KMS-11 (cell line): ENCODE measurements at regions not wholly inside any gene's neighbourhood (a gene's known extent, or its start where the extent isn't known, plus 50 kb on each side); places are given as distances from the start of the nearest gene placed in this dataset.

Experiments
- H2AFZ ChIP-seq: fragments of 200-600 bp; sonication (generic); 2 replicates; pipeline ENCODE4 v1.6.1; 2016; ENCODE audit warnings: antibody characterized with exemption, mixed run types, low read depth
- H3K27ac ChIP-seq: fragments of 200-600 bp; sonication (generic); 2 replicates; pipeline ENCODE4 v1.6.1; 2016; ENCODE audit warnings: mild to moderate bottlenecking, mixed run types
- H3K27me3 ChIP-seq: fragments of 200-600 bp; sonication (generic); 2 replicates; pipeline ENCODE4 v1.6.1; 2017; ENCODE audit warnings: mild to moderate bottlenecking, low read depth, mixed run types, moderate library complexity; ENCODE audit not compliant: insufficient read depth
- H3K36me3 ChIP-seq: fragments of 200-600 bp; sonication (generic); 2 replicates; pipeline ENCODE4 v1.6.1; 2017; ENCODE audit warnings: mild to moderate bottlenecking, mixed run types; ENCODE audit not compliant: insufficient read depth
- H3K4me1 ChIP-seq: fragments of 200-600 bp; sonication (generic); 2 replicates; pipeline ENCODE4 v1.6.1; 2016; ENCODE audit warnings: mild to moderate bottlenecking, low read depth, mixed run types; ENCODE audit not compliant: poor library complexity, severe bottlenecking
- H3K4me2 ChIP-seq: fragments of 200-600 bp; sonication (generic); 2 replicates; pipeline ENCODE4 v1.7.0; 2016; ENCODE audit warnings: mild to moderate bottlenecking, mixed run types
- H3K4me3 ChIP-seq: fragments of 200-600 bp; sonication (generic); IDR thresholded peaks from 2 replicates; pipeline ENCODE4 v1.6.1; 2017; ENCODE audit warnings: low read depth, low read length, mixed read lengths; ENCODE audit not compliant: insufficient read depth
- H3K79me2 ChIP-seq: fragments of 200-600 bp; sonication (generic); 2 replicates; pipeline ENCODE4 v1.6.1; 2016; ENCODE audit warnings: low read depth, mixed run types; ENCODE audit not compliant: insufficient read depth
- H3K9ac ChIP-seq: fragments of 200-600 bp; sonication (generic); 2 replicates; pipeline ENCODE4 v1.6.1; 2016; ENCODE audit warnings: mild to moderate bottlenecking, mixed run types
- H4K20me1 ChIP-seq: fragments of 200-600 bp; sonication (generic); 2 replicates; pipeline ENCODE4 v1.6.1; 2016; ENCODE audit warnings: mild to moderate bottlenecking, mixed run types; ENCODE audit not compliant: insufficient read depth
- CTCF ChIP-seq: fragments of 200-600 bp; sonication (generic); conservative IDR thresholded peaks from 2 replicates; pipeline ENCODE4 v1.6.1; 2017; ENCODE audit warnings: low read depth, mild to moderate bottlenecking, antibody characterized with exemption, low read length, moderate library complexity, mixed read lengths

DNA sequence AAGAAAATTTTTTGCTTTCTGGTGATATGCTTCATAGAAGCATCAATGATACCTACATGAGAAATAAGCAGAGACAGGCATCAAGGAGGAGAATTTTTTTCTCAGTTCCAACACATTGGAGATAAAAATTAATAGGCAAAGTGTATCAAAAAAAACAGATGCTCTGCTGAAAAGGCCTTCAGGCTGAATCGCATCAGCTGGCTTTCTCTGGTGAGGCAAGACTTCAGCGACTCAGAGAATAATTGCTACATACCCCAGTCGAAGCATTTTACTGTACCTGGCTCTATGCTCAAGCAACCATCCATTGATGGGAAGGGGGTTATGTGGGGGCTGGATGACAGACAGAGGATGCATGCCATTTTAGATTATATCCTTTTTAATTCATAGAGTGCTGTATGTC lies 415.1 kb downstream of the TFAP2A start:
- Histone ChIP-seq H3K79me2 (no peaks in the 10 kb centered on the region), H3K36me3 (no peaks in the 10 kb centered on the region), H3K27me3 (no peaks in the 10 kb centered on the region), H2AFZ (no peak overlapping the region), H3K4me3 (no peak overlapping the region), H3K9ac (no peak overlapping the region), H3K4me2 (no peak overlapping the region), H3K4me1 (no peaks in the 10 kb centered on the region), H4K20me1 (no peaks in the 10 kb centered on the region), H3K27ac (no peak overlapping the region)
- no peak for TF ChIP-seq CTCF

- H3K9ac ChIP-seq = no peak overlapping the region
- H3K36me3 ChIP-seq = no peaks in the 10 kb centered on the region
- no peaks in the 10 kb centered on the region for H3K27me3 ChIP-seq
- H2AFZ ChIP-seq = no peak overlapping the region
- no peak overlapping the region for H3K4me3 ChIP-seq
- H4K20me1 ChIP-seq = no peaks in the 10 kb centered on the region
- no peaks in the 10 kb centered on the region for H3K4me1 ChIP-seq
- no peak overlapping the region for H3K27ac ChIP-seq
- no peaks in the 10 kb centered on the region for H3K79me2 ChIP-seq
- H3K4me2 ChIP-seq = no peak overlapping the region
- no peak for TF ChIP-seq CTCF
Observed at GRCh38 chr6:9986273-9986672, 428.6 kb downstream of the TFAP2A start.

- Histone ChIP-seq H3K4me2 (no peak overlapping the region), H4K20me1 (no peaks in the 10 kb centered on the region), H3K36me3 (no peaks in the 10 kb centered on the region), H2AFZ (no peak overlapping the region), H3K4me1 (no peaks in the 10 kb centered on the region), H3K79me2 (no peaks in the 10 kb centered on the region), H3K9ac (no peak overlapping the region), H3K4me3 (no peak overlapping the region), H3K27ac (no peak overlapping the region), H3K27me3 (no peaks in the 10 kb centered on the region)
- no peak for TF ChIP-seq CTCF
Observed at GRCh38 chr6:9985481-9985880, 429.4 kb downstream of the TFAP2A start.

DNA sequence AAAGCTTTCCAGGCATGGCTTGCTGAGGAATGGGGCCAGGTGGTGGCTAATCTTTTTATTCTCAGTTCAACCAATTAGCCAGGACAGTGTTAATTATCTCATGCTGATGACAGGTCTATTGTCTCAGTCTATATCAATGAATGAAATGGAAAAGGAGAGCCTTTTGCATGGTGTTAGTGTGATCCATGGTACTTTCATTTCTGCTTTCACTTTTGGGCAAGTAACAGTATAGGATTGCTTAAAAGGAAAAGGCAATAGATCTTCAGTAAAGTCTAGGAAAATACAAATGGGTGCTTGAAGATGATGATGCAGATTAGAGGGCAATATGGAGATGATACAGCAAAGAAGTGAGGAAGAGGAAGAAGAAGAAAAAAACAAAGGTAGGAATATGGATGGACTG lies 430.3 kb downstream of the TFAP2A start:
- H3K9ac ChIP-seq = no peak overlapping the region
- H3K27ac ChIP-seq = no peak overlapping the region
- no peaks in the 10 kb centered on the region for H3K4me1 ChIP-seq
- no peak overlapping the region for H3K4me3 ChIP-seq
- no peaks in the 10 kb centered on the region for H3K36me3 ChIP-seq
- H2AFZ ChIP-seq = no peak overlapping the region
- H3K27me3 ChIP-seq = no peaks in the 10 kb centered on the region
- no peak overlapping the region for H3K4me2 ChIP-seq
- H4K20me1 ChIP-seq = no peaks in the 10 kb centered on the region
- no peaks in the 10 kb centered on the region for H3K79me2 ChIP-seq
- no peak for TF ChIP-seq CTCF

DNA sequence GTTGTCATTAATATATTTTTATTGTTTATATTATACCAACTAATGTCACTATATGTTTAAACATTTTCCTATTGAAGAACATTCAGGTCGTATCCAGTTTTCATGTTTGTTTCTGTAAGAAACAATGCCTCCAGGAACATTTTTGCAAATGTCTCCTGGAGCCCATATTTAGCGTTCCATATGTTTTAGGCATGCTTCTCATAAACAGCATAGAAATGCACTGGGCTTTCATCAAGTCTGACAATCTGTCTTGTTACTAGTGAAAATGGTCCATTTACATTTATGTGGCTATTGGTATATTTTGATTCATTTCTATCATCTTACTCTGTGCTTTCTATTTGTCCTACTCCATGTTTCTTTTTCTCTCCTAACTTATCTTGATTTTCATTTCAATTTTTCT lies 431.7 kb downstream of the TFAP2A start:
- no peak for TF ChIP-seq CTCF
- Histone ChIP-seq H3K27ac (no peak overlapping the region), H4K20me1 (no peaks in the 10 kb centered on the region), H2AFZ (no peak overlapping the region), H3K9ac (no peak overlapping the region), H3K79me2 (no peaks in the 10 kb centered on the region), H3K4me2 (no peak overlapping the region), H3K4me3 (no peak overlapping the region), H3K4me1 (no peaks in the 10 kb centered on the region), H3K27me3 (no peaks in the 10 kb centered on the region), H3K36me3 (no peaks in the 10 kb centered on the region)
